HepG2 (cell line): ENCODE measurements at regions not wholly inside any gene's neighbourhood (a gene's known extent, or its start where the extent isn't known, plus 50 kb on each side); places are given as distances from the start of the nearest gene placed in this dataset.

Experiments
- GATAD1 ChIP-seq: IDR thresholded peaks from 2 replicates; pipeline ENCODE4 v1.6.1; 2016; ENCODE audit warnings: missing genetic modification reagents, missing compliant biosample characterization
- JUN ChIP-seq: sonication (generic); formaldehyde crosslinking; IDR thresholded peaks from 2 replicates; pipeline ENCODE4 v1.4.0; 2020; ENCODE audit warnings: mild to moderate bottlenecking, missing genetic modification reagents
- MIER3 ChIP-seq: IDR thresholded peaks from 2 replicates; pipeline ENCODE4 v1.6.1; 2016; ENCODE audit warnings: missing compliant biosample characterization, borderline replicate concordance
- MIXL1 ChIP-seq: IDR thresholded peaks from 2 replicates; pipeline ENCODE4 v1.6.1; 2016
- NR2F6 ChIP-seq, 2 experiments: IDR thresholded peaks; 2 replicates each; pipeline ENCODE4 v1.6.1; 2016; ENCODE audit warnings: antibody characterized with exemption in 1 of 2, mild to moderate bottlenecking in 1 of 2
- POLR2AphosphoS5 ChIP-seq: IDR thresholded peaks from 2 replicates; pipeline ENCODE4 v1.6.1; 2012; ENCODE audit warnings: low read depth, low read length
- POLR2G ChIP-seq: fragments of 200-400 bp; formaldehyde crosslinking; IDR thresholded peaks from 2 replicates; pipeline ENCODE4 v1.6.1; 2018; ENCODE audit warnings: mild to moderate bottlenecking, low read depth, low read length, moderate library complexity
- RBAK ChIP-seq: sonication (generic); formaldehyde crosslinking; IDR thresholded peaks from 2 replicates; pipeline ENCODE4 v1.5.1; 2020; ENCODE audit warnings: mild to moderate bottlenecking, missing genetic modification reagents
- SNAI1 ChIP-seq: sonication (generic); formaldehyde crosslinking; IDR thresholded peaks from 2 replicates; pipeline ENCODE4 v1.5.0; 2020; ENCODE audit warnings: mild to moderate bottlenecking, missing genetic modification reagents, borderline replicate concordance
- ZFY ChIP-seq: sonication (generic); formaldehyde crosslinking; IDR thresholded peaks from 2 replicates; pipeline ENCODE4 v1.4.0; 2020; ENCODE audit warnings: missing genetic modification reagents
- ZKSCAN8 ChIP-seq: IDR thresholded peaks from 2 replicates; pipeline ENCODE4 v1.6.1; 2016; ENCODE audit warnings: borderline replicate concordance, missing genetic modification reagents, missing compliant biosample characterization
- ZNF333 ChIP-seq: sonication (generic); formaldehyde crosslinking; IDR thresholded peaks from 2 replicates; pipeline ENCODE4 v1.4.0; 2020; ENCODE audit warnings: mild to moderate bottlenecking, missing genetic modification reagents, borderline replicate concordance
- TF ChIP-seq, protein P1 (sequence below), 2 experiments: fragments of 450-650 bp in 1 of 2; sonication (generic) in 1 of 2; formaldehyde crosslinking in 1 of 2; IDR thresholded peaks; 2 replicates each; pipeline versions ENCODE4 v1.6.1 to v1.8.0; 2016 to 2022; ENCODE audit warnings: antibody characterized with exemption in 1 of 2, mild to moderate bottlenecking in 1 of 2, missing genetic modification reagents in 1 of 2
- TF ChIP-seq, protein P2 (sequence below): sonication (generic); formaldehyde crosslinking; IDR thresholded peaks from 2 replicates; pipeline ENCODE4 v1.4.0; 2020; ENCODE audit warnings: mild to moderate bottlenecking, missing genetic modification reagents
- TF ChIP-seq, protein P3 (sequence below): IDR thresholded peaks from 2 replicates; pipeline ENCODE4 v1.6.1; 2016; ENCODE audit warnings: missing compliant biosample characterization, missing genetic modification reagents, borderline replicate concordance
- TF ChIP-seq, protein P4 (sequence below): sonication (generic); formaldehyde crosslinking; IDR thresholded peaks from 2 replicates; pipeline ENCODE4 v1.4.0; 2020; ENCODE audit warnings: mild to moderate bottlenecking, missing genetic modification reagents

DNA sequence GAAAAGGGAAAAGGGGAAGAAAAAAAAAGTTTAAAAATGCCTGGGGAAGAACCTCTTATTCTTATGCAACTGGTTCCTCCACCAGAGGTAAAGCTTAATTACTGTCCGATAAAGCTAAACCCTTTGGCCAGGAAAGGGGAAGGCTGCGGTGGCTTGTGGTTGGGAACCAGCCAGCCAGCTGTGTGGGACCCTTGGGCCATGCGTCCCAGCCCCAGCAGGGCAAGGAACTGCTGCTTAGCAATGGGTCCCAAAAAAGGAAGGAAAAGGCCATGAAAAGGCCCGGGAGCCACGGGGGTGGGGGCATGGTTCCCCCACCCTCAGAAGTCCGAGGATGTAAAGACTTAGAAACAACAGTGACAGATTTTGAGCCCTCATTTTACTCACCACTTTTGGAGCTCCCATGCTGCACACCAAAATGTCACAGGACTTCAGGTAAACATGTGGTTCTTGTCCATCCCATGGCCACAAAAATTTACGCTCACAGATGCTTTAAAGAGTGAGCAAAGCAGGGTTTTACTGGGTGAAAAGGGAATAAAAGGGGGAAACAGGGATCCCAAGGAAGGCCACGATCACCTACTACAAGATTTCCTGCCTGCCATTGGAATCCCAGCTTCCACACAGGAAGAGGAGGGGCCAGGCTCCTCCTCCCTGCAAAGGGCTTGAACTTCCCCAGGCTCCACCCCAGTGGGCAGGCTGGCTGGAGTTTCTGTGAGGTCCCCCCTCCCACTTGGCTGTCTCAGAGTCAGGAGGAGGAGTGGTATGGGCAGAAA lies 1234.7 kb upstream of the GJE1 start (continued):
- TF ChIP-seq, protein P1, sequence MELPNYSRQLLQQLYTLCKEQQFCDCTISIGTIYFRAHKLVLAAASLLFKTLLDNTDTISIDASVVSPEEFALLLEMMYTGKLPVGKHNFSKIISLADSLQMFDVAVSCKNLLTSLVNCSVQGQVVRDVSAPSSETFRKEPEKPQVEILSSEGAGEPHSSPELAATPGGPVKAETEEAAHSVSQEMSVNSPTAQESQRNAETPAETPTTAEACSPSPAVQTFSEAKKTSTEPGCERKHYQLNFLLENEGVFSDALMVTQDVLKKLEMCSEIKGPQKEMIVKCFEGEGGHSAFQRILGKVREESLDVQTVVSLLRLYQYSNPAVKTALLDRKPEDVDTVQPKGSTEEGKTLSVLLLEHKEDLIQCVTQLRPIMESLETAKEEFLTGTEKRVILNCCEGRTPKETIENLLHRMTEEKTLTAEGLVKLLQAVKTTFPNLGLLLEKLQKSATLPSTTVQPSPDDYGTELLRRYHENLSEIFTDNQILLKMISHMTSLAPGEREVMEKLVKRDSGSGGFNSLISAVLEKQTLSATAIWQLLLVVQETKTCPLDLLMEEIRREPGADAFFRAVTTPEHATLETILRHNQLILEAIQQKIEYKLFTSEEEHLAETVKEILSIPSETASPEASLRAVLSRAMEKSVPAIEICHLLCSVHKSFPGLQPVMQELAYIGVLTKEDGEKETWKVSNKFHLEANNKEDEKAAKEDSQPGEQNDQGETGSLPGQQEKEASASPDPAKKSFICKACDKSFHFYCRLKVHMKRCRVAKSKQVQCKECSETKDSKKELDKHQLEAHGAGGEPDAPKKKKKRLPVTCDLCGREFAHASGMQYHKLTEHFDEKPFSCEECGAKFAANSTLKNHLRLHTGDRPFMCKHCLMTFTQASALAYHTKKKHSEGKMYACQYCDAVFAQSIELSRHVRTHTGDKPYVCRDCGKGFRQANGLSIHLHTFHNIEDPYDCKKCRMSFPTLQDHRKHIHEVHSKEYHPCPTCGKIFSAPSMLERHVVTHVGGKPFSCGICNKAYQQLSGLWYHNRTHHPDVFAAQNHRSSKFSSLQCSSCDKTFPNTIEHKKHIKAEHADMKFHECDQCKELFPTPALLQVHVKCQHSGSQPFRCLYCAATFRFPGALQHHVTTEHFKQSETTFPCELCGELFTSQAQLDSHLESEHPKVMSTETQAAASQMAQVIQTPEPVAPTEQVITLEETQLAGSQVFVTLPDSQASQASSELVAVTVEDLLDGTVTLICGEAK (IDR thresholded peaks at IDR 0.05) = no peak
- TF ChIP-seq, protein P1 (CRISPR knock-in tag; IDR thresholded peaks at IDR 0.05) = peak; percentile 64
- TF ChIP-seq, protein P2, sequence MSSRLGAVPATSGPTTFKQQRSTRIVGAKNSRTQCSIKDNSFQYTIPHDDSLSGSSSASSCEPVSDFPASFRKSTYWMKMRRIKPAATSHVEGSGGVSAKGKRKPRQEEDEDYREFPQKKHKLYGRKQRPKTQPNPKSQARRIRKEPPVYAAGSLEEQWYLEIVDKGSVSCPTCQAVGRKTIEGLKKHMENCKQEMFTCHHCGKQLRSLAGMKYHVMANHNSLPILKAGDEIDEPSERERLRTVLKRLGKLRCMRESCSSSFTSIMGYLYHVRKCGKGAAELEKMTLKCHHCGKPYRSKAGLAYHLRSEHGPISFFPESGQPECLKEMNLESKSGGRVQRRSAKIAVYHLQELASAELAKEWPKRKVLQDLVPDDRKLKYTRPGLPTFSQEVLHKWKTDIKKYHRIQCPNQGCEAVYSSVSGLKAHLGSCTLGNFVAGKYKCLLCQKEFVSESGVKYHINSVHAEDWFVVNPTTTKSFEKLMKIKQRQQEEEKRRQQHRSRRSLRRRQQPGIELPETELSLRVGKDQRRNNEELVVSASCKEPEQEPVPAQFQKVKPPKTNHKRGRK (CRISPR knock-in tag) = no peak
- TF ChIP-seq ZFY (peak; percentile 90), MIER3 (CRISPR knock-in tag) (no peak), POLR2AphosphoS5 (peak; percentile 94), ZKSCAN8 (CRISPR knock-in tag) (0 out of 2 replicates have a peak, but pooled peaks have one; percentile 23), MIXL1 (CRISPR knock-in tag) (peak; percentile 61; the same call in 1 of the 2 replicates), RBAK (CRISPR knock-in tag) (no peak), NR2F6 (IDR thresholded peaks at IDR 0.05) (peak; percentile 19; the same call in 1 of the 2 replicates), NR2F6 (CRISPR knock-in tag; IDR thresholded peaks at IDR 0.05) (no peak), SNAI1 (peak; percentile 62; the same call in 1 of the 2 replicates), ZNF333 (peak; percentile 49; the same call in 1 of the 2 replicates), POLR2G (peak; percentile 90), GATAD1 (peak; percentile 64), JUN (CRISPR knock-in tag) (no peak)
- TF ChIP-seq, protein P3, sequence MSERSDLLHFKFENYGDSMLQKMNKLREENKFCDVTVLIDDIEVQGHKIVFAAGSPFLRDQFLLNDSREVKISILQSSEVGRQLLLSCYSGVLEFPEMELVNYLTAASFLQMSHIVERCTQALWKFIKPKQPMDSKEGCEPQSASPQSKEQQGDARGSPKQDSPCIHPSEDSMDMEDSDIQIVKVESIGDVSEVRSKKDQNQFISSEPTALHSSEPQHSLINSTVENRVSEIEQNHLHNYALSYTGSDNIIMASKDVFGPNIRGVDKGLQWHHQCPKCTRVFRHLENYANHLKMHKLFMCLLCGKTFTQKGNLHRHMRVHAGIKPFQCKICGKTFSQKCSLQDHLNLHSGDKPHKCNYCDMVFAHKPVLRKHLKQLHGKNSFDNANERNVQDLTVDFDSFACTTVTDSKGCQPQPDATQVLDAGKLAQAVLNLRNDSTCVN (CRISPR knock-in tag) = peak; percentile 52; the same call in 1 of the 2 replicates
- TF ChIP-seq, protein P4, sequence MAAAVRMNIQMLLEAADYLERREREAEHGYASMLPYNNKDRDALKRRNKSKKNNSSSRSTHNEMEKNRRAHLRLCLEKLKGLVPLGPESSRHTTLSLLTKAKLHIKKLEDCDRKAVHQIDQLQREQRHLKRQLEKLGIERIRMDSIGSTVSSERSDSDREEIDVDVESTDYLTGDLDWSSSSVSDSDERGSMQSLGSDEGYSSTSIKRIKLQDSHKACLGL (CRISPR knock-in tag) = 0 out of 2 replicates have a peak, but pooled peaks have one; percentile 37
